GM23338 (cell line): ENCODE measurements at regions not wholly inside any gene's neighbourhood (a gene's known extent, or its start where the extent isn't known, plus 50 kb on each side); places are given as distances from the start of the nearest gene placed in this dataset.

ENCODE experiments used
- ATAC-seq: fragments of 200-7000 bp; cut with Tn5 transposase; 3 replicates; pipeline ENCODE4 v1.9.1; 2020
- DNase-seq: peaks from one replicate; pipeline ENCODE4 v3.0.0-alpha.2; 2015; ENCODE audit warnings: low spot score
- H2AFZ ChIP-seq: fragments of 200-600 bp; sonication (generic); 2 replicates; pipeline ENCODE4 v1.8.0; 2016; ENCODE audit warnings: antibody characterized with exemption, mild to moderate bottlenecking, moderate library complexity
- H3F3A ChIP-seq: fragments of 200-600 bp; sonication (generic); replicated peaks from 2 replicates; pipeline ENCODE4 v1.8.0; 2017; ENCODE audit warnings: antibody characterized with exemption, mixed run types, low read depth
- H3K27ac ChIP-seq: fragments of 200-600 bp; sonication (generic); 2 replicates; pipeline ENCODE4 v1.6.1; 2016; ENCODE audit warnings: low read depth
- H3K27me3 ChIP-seq: fragments of 200-600 bp; sonication (generic); 2 replicates; pipeline ENCODE4 v1.8.0; 2016; ENCODE audit warnings: mild to moderate bottlenecking, mixed run types, moderate library complexity; ENCODE audit not compliant: insufficient read depth
- H3K36me3 ChIP-seq: fragments of 200-600 bp; sonication (generic); 2 replicates; pipeline ENCODE4 v1.8.0; 2016; ENCODE audit warnings: mild to moderate bottlenecking; ENCODE audit not compliant: insufficient read depth
- H3K4me1 ChIP-seq: fragments of 200-600 bp; sonication (generic); 2 replicates; pipeline ENCODE4 v1.8.0; 2016; ENCODE audit warnings: mild to moderate bottlenecking, moderate library complexity; ENCODE audit not compliant: insufficient read depth
- H3K4me2 ChIP-seq: fragments of 200-600 bp; sonication (generic); 2 replicates; pipeline ENCODE4 v1.7.1; 2017; ENCODE audit warnings: mixed run types
- H3K4me3 ChIP-seq: fragments of 200-600 bp; sonication (generic); 2 replicates; pipeline ENCODE4 v1.6.1; 2016; ENCODE audit warnings: mixed run types
- H3K79me2 ChIP-seq: fragments of 200-600 bp; sonication (generic); replicated peaks from 2 replicates; pipeline ENCODE4 v1.8.0; 2017; ENCODE audit warnings: mild to moderate bottlenecking; ENCODE audit not compliant: insufficient read depth
- H3K9me2 ChIP-seq: fragments of 200-600 bp; sonication (generic); 2 replicates; pipeline ENCODE4 v1.8.0; 2017; ENCODE audit not compliant: insufficient read depth
- H4K20me1 ChIP-seq: fragments of 200-600 bp; sonication (generic); replicated peaks from 2 replicates; pipeline ENCODE4 v1.8.0; 2017; ENCODE audit warnings: mild to moderate bottlenecking; ENCODE audit not compliant: insufficient read depth
- H3K27ac Mint-ChIP-seq: 2 replicates; pipeline ENCODE4 v1.8.0; 2020; ENCODE audit warnings: inconsistent platforms, mild to moderate bottlenecking, moderate library complexity, mixed read lengths
- H3K27me3 Mint-ChIP-seq: 3 replicates; pipeline ENCODE4 v1.8.0; 2022; ENCODE audit warnings: low read depth, mild to moderate bottlenecking, moderate library complexity, mixed read lengths, inconsistent platforms; ENCODE audit not compliant: insufficient read depth, poor library complexity
- H3K36me3 Mint-ChIP-seq: 3 replicates; pipeline ENCODE4 v1.8.0; 2021; ENCODE audit warnings: low read depth, mild to moderate bottlenecking, inconsistent platforms, moderate library complexity, mixed read lengths
- H3K4me1 Mint-ChIP-seq: 3 replicates; pipeline ENCODE4 v1.8.0; 2020; ENCODE audit warnings: mild to moderate bottlenecking, inconsistent platforms, mixed read lengths
- H3K4me3 Mint-ChIP-seq: 3 replicates; pipeline ENCODE4 v1.8.0; 2021; ENCODE audit warnings: moderate library complexity, mild to moderate bottlenecking, inconsistent platforms, mixed read lengths
- H3K9me3 Mint-ChIP-seq: 3 replicates; pipeline ENCODE4 v1.8.0; 2020; ENCODE audit warnings: moderate library complexity, mild to moderate bottlenecking, inconsistent platforms, mixed read lengths
- EZH2 ChIP-seq: fragments of 200-600 bp; sonication (generic); IDR thresholded peaks from one replicate; pipeline ENCODE4 v1.8.0; 2017; ENCODE audit warnings: antibody characterized with exemption, mild to moderate bottlenecking, low read depth; ENCODE audit not compliant: unreplicated experiment
- EZH2phosphoT487 ChIP-seq: fragments of 200-600 bp; sonication (generic); IDR thresholded peaks from one replicate; pipeline ENCODE4 v1.8.1; 2018; ENCODE audit warnings: antibody characterized with exemption; ENCODE audit not compliant: unreplicated experiment
- JUNB ChIP-seq: IDR thresholded peaks from one replicate; pipeline ENCODE4 v1.6.1; 2016; ENCODE audit warnings: antibody characterized with exemption; ENCODE audit not compliant: unreplicated experiment
- NANOG ChIP-seq: IDR thresholded peaks from 2 replicates; pipeline ENCODE4 v1.6.1; 2016; ENCODE audit warnings: antibody characterized with exemption, borderline replicate concordance
- POLR2AphosphoS5 ChIP-seq: IDR thresholded peaks from 2 replicates; pipeline ENCODE4 v1.6.1; 2016; ENCODE audit warnings: antibody characterized with exemption, low read depth
- REST ChIP-seq: IDR thresholded peaks from one replicate; pipeline ENCODE4 v1.6.1; 2018; ENCODE audit warnings: antibody characterized with exemption; ENCODE audit not compliant: unreplicated experiment
- STAT1 ChIP-seq: IDR thresholded peaks from one replicate; pipeline ENCODE4 v1.6.1; 2016; ENCODE audit warnings: antibody characterized with exemption; ENCODE audit not compliant: unreplicated experiment
- ZNF462 ChIP-seq: fragments of 250-450 bp; sonication (Bioruptor Pico); IDR thresholded peaks from 2 replicates; pipeline ENCODE4 v1.5.0; 2020; ENCODE audit warnings: mild to moderate bottlenecking, moderate library complexity
- TF ChIP-seq, protein P1 (sequence below), 2 experiments: fragments of 200-600 bp in 1 of 2; sonication (generic) in 1 of 2; conservative IDR thresholded peaks; 2 replicates each; pipeline versions ENCODE4 v1.5.1 to v1.6.1; 2016 to 2017; ENCODE audit warnings: antibody characterized with exemption in 2 of 2, low read depth in 2 of 2, mild to moderate bottlenecking in 2 of 2, moderate library complexity in 1 of 2

DNA sequence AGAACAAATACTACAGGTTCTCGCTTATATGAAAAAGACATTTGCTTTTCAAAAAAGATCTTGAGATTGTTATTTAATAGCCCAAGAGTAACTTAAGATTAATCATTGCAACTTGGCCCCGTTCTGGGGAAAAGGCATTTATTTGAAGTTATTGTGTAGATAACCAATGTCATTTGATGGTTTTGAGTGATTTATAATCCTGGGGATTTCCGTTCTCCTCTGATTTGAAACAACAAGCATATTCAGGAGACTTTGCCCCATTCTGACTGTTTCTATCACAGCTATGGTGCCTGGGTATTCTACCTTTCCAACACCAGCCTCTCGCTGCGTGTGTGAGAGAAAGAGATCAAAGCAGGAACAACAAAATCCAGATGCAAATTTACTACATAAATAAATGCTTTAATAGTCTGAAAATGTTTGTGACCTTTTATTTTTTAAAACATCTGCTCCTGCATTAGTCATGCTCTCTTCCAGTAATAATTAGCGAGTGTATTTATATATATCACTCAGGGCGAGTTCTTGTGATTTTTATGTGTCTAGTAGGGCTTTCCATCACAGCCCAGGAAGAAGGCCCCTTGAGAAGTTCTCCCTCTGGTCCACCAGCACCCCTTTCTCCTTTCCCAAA lies 197.9 kb upstream of the FOXQ1 start (continued):
- TF ChIP-seq ZNF462 (CRISPR knock-in tag) (no peak), REST (no peak)

GRCh38 chr6:1111361-1111760 lies 200.5 kb upstream of the FOXQ1 start:
- Mint-ChIP-seq H3K4me3 (no peak overlapping the region), H3K27me3 (peaks cover 33% of the 10 kb centered on the region), H3K36me3 (peaks cover 14% of the 10 kb centered on the region), H3K27ac (no peak overlapping the region), H3K4me1 (no peaks in the 10 kb centered on the region), H3K9me3 (peaks cover 15% of the 10 kb centered on the region)
- Histone ChIP-seq H3K36me3 (no peaks in the 10 kb centered on the region), H3K4me2 (no peak overlapping the region), H3K27me3 (peaks cover 33% of the 10 kb centered on the region), H3K27ac (no peak overlapping the region), H3F3A (no peaks in the 10 kb centered on the region), H4K20me1 (no peaks in the 10 kb centered on the region), H3K79me2 (no peaks in the 10 kb centered on the region), H3K4me1 (no peaks in the 10 kb centered on the region), H2AFZ (no peak overlapping the region), H3K9me2 (peaks cover 7% of the 10 kb centered on the region; the same call in 1 of the 2 replicates), H3K4me3 (no peak overlapping the region)
- DNase-seq (no peak), ATAC-seq (no peak)
- TF ChIP-seq NANOG (no peak), POLR2AphosphoS5 (no peak), STAT1 (no peak), EZH2 (no peak), JUNB (no peak), EZH2phosphoT487 (no peak)
- TF ChIP-seq, protein P1, sequence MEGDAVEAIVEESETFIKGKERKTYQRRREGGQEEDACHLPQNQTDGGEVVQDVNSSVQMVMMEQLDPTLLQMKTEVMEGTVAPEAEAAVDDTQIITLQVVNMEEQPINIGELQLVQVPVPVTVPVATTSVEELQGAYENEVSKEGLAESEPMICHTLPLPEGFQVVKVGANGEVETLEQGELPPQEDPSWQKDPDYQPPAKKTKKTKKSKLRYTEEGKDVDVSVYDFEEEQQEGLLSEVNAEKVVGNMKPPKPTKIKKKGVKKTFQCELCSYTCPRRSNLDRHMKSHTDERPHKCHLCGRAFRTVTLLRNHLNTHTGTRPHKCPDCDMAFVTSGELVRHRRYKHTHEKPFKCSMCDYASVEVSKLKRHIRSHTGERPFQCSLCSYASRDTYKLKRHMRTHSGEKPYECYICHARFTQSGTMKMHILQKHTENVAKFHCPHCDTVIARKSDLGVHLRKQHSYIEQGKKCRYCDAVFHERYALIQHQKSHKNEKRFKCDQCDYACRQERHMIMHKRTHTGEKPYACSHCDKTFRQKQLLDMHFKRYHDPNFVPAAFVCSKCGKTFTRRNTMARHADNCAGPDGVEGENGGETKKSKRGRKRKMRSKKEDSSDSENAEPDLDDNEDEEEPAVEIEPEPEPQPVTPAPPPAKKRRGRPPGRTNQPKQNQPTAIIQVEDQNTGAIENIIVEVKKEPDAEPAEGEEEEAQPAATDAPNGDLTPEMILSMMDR (conservative IDR thresholded peaks at IDR 0.05; ENCODE audit: low read depth in 2 of 2) = no peak
